H9 (cell line): ENCODE measurements at regions not wholly inside any gene's neighbourhood (a gene's known extent, or its start where the extent isn't known, plus 50 kb on each side); places are given as distances from the start of the nearest gene placed in this dataset.

Experiments used
- DNase-seq: peaks from one replicate; pipeline ENCODE4 v3.0.0-alpha.2; 2017
- H2AFZ ChIP-seq: one replicate; pipeline ENCODE4 v1.6.1; 2013; ENCODE audit warnings: mild to moderate bottlenecking, low read length, control low read depth, moderate library complexity
- H2AK5ac ChIP-seq: 2 replicates; pipeline ENCODE4 v1.6.1; 2013; ENCODE audit warnings: low read length, control low read depth, mixed read lengths; ENCODE audit not compliant: insufficient read length
- H2BK120ac ChIP-seq: one replicate; pipeline ENCODE4 v1.6.1; 2013; ENCODE audit warnings: low read depth, mild to moderate bottlenecking, low read length, control low read depth, inconsistent platforms; ENCODE audit not compliant: poor library complexity, severe bottlenecking
- H2BK12ac ChIP-seq: 2 replicates; pipeline ENCODE4 v1.6.1; 2013; ENCODE audit warnings: low read length, control low read depth, mixed read lengths, low read depth; ENCODE audit not compliant: insufficient read length
- H2BK15ac ChIP-seq: 2 replicates; pipeline ENCODE4 v1.6.1; 2013; ENCODE audit warnings: low read depth, low read length, control low read depth
- H2BK20ac ChIP-seq: one replicate; pipeline ENCODE4 v1.6.1; 2013; ENCODE audit warnings: low read depth, mild to moderate bottlenecking, low read length, control low read depth, inconsistent platforms; ENCODE audit not compliant: poor library complexity, severe bottlenecking
- H2BK5ac ChIP-seq: 2 replicates; pipeline ENCODE4 v1.6.1; 2013; ENCODE audit warnings: low read length, control low read depth, mixed read lengths; ENCODE audit not compliant: insufficient read length
- H3K14ac ChIP-seq: 2 replicates; pipeline ENCODE4 v1.6.1; 2013; ENCODE audit warnings: low read length, control low read depth; ENCODE audit not compliant: insufficient read depth
- H3K18ac ChIP-seq: 2 replicates; pipeline ENCODE4 v1.6.1; 2013; ENCODE audit warnings: low read depth, mild to moderate bottlenecking, mixed read lengths, low read length, control low read depth; ENCODE audit not compliant: insufficient read length
- H3K23ac ChIP-seq: 2 replicates; pipeline ENCODE4 v1.6.1; 2013; ENCODE audit warnings: low read length, control low read depth, mixed read lengths, low read depth; ENCODE audit not compliant: insufficient read length
- H3K23me2 ChIP-seq: 2 replicates; pipeline ENCODE4 v1.6.1; 2013; ENCODE audit warnings: low read depth, mild to moderate bottlenecking, mixed read lengths, low read length, control low read depth; ENCODE audit not compliant: insufficient read length, poor library complexity, severe bottlenecking
- H3K27ac ChIP-seq: 2 replicates; pipeline ENCODE4 v1.5.1; 2013; ENCODE audit warnings: low read length, control low read depth, mixed read lengths, low read depth; ENCODE audit not compliant: insufficient read length
- H3K27me3 ChIP-seq: 2 replicates; pipeline ENCODE4 v1.6.1; 2013; ENCODE audit warnings: low read length, control low read depth, inconsistent platforms; ENCODE audit not compliant: insufficient read depth
- H3K4ac ChIP-seq: 2 replicates; pipeline ENCODE4 v1.6.1; 2013; ENCODE audit warnings: low read depth, mild to moderate bottlenecking, control low read depth, inconsistent platforms, low read length, moderate library complexity
- H3K4me1 ChIP-seq: 2 replicates; pipeline ENCODE4 v1.6.1; 2013; ENCODE audit warnings: low read length, control low read depth, inconsistent platforms; ENCODE audit not compliant: insufficient read depth
- H3K4me2 ChIP-seq: 2 replicates; pipeline ENCODE4 v1.6.1; 2013; ENCODE audit warnings: low read length, control low read depth, mixed read lengths; ENCODE audit not compliant: insufficient read length, insufficient read depth
- H3K56ac ChIP-seq: 2 replicates; pipeline ENCODE4 v1.6.1; 2013; ENCODE audit warnings: low read depth, mild to moderate bottlenecking, mixed read lengths, low read length, control low read depth; ENCODE audit not compliant: insufficient read length
- H3K79me1 ChIP-seq: 2 replicates; pipeline ENCODE4 v1.6.1; 2013; ENCODE audit warnings: low read depth, mild to moderate bottlenecking, moderate library complexity, low read length, control low read depth, inconsistent platforms; ENCODE audit not compliant: insufficient read depth, poor library complexity, severe bottlenecking
- H3K79me2 ChIP-seq: 2 replicates; pipeline ENCODE4 v1.6.1; 2013; ENCODE audit warnings: low read length, control low read depth, inconsistent platforms; ENCODE audit not compliant: insufficient read depth
- H3K9ac ChIP-seq: 2 replicates; pipeline ENCODE4 v1.6.1; 2013; ENCODE audit warnings: low read length, control low read depth, mixed read lengths; ENCODE audit not compliant: insufficient read length; ENCODE audit errors: extremely low read depth
- H3K9me3 ChIP-seq: one replicate; pipeline ENCODE4 v1.6.1; 2013; ENCODE audit warnings: low read depth, low read length, inconsistent platforms; ENCODE audit not compliant: control insufficient read depth
- H3T11ph ChIP-seq: one replicate; pipeline ENCODE4 v1.6.1; 2013; ENCODE audit warnings: mild to moderate bottlenecking, low read length, control low read depth, inconsistent platforms
- H4K20me1 ChIP-seq: one replicate; pipeline ENCODE4 v1.6.1; 2013; ENCODE audit not compliant: control insufficient read depth, insufficient read length, insufficient read depth
- H4K5ac ChIP-seq: 2 replicates; pipeline ENCODE4 v1.6.1; 2013; ENCODE audit warnings: low read depth, mild to moderate bottlenecking, mixed read lengths, low read length, control low read depth; ENCODE audit not compliant: insufficient read length
- H4K8ac ChIP-seq: replicated peaks from 2 replicates; pipeline ENCODE4 v1.6.1; 2013; ENCODE audit warnings: low read length, control low read depth, mixed read lengths, low read depth; ENCODE audit not compliant: insufficient read length
- H4K91ac ChIP-seq: 2 replicates; pipeline ENCODE4 v1.6.1; 2013; ENCODE audit warnings: low read depth, mild to moderate bottlenecking, moderate library complexity, mixed read lengths, low read length, control low read depth; ENCODE audit not compliant: insufficient read length
- H3K27ac Mint-ChIP-seq, 3 experiments: 2 replicates in 2 of 3; 3 replicates in 1 of 3; pipeline ENCODE4 v1.8.0; 2020 to 2021; ENCODE audit warnings: mixed read lengths in 3 of 3, mild to moderate bottlenecking in 1 of 3, moderate library complexity in 1 of 3
- H3K27me3 Mint-ChIP-seq: 2 replicates; pipeline ENCODE4 v1.8.0; 2021; ENCODE audit warnings: low read depth, mild to moderate bottlenecking, moderate library complexity, mixed read lengths
- H3K36me3 Mint-ChIP-seq, 3 experiments: 2 replicates in 2 of 3; 3 replicates in 1 of 3; pipeline ENCODE4 v1.8.0; 2020 to 2021; ENCODE audit warnings: low read depth in 3 of 3, mixed read lengths in 3 of 3; ENCODE audit not compliant: insufficient read depth in 1 of 3
- H3K4me1 Mint-ChIP-seq, 2 experiments: 2 replicates each; pipeline ENCODE4 v1.8.0; 2020; ENCODE audit warnings: mixed read lengths in 2 of 2
- H3K4me3 Mint-ChIP-seq, 2 experiments: 2 replicates in 1 of 2; 3 replicates in 1 of 2; pipeline ENCODE4 v1.8.0; 2020 to 2021; ENCODE audit warnings: mild to moderate bottlenecking in 2 of 2, mixed read lengths in 2 of 2, moderate library complexity in 1 of 2
- H3K9me3 Mint-ChIP-seq, 2 experiments: 2 replicates in 1 of 2; 3 replicates in 1 of 2; pipeline ENCODE4 v1.8.0; 2020; ENCODE audit warnings: mild to moderate bottlenecking in 2 of 2, mixed read lengths in 2 of 2, moderate library complexity in 1 of 2
- CTCF ChIP-seq: fragments of 200-600 bp; sonication (generic); conservative IDR thresholded peaks from 3 replicates; pipeline ENCODE4 v1.8.0; 2021; ENCODE audit warnings: antibody characterized with exemption, mild to moderate bottlenecking

- no peak overlapping the region for H2AFZ ChIP-seq
- H2BK20ac ChIP-seq = no peak overlapping the region
- H3K9me3 Mint-ChIP-seq = peaks cover 23 to 25% of the 10 kb centered on the region in 2 experiments
- H3K4ac ChIP-seq = no peak overlapping the region
- no peak overlapping the region for H3K27ac Mint-ChIP-seq
- H3K56ac ChIP-seq = no peak overlapping the region
- H2BK120ac ChIP-seq = no peak overlapping the region
- H3K4me1 ChIP-seq = no peaks in the 10 kb centered on the region
- no peak overlapping the region for H2BK5ac ChIP-seq
- H3K14ac ChIP-seq = no peak overlapping the region
- H3K18ac ChIP-seq = no peak overlapping the region
- peaks cover 0 to 19% (median 9%) of the 10 kb centered on the region in 3 experiments; a peak in 4 of 7 replicates for H3K36me3 Mint-ChIP-seq
- H4K20me1 ChIP-seq = no peaks in the 10 kb centered on the region
- no peaks in the 10 kb centered on the region for H3K4me1 Mint-ChIP-seq
- no peak overlapping the region for H3K9ac ChIP-seq
- H3K79me2 ChIP-seq = no peaks in the 10 kb centered on the region
- DNase-seq = no peak
- H3K23ac ChIP-seq = no peak overlapping the region
- no peak overlapping the region for H3K4me3 Mint-ChIP-seq
- no peaks in the 10 kb centered on the region for H3K27me3 ChIP-seq
- TF ChIP-seq CTCF = no peak
- no peak overlapping the region for H3K4me2 ChIP-seq
- H4K5ac ChIP-seq = no peak overlapping the region
- H4K91ac ChIP-seq = no peak overlapping the region
- no peaks in the 10 kb centered on the region for H3K23me2 ChIP-seq
- H2BK15ac ChIP-seq = no peak overlapping the region
- H3K79me1 ChIP-seq = no peaks in the 10 kb centered on the region
- H3K27me3 Mint-ChIP-seq = no peaks in the 10 kb centered on the region
- H2BK12ac ChIP-seq = no peak overlapping the region
- H3K9me3 ChIP-seq = no peaks in the 10 kb centered on the region
- no peak overlapping the region for H3K27ac ChIP-seq
- no peak overlapping the region for H4K8ac ChIP-seq
- no peak overlapping the region for H3T11ph ChIP-seq
- no peak overlapping the region for H2AK5ac ChIP-seq
Measured at GRCh38 chr5:53288511-53288910, 179.0 kb upstream of the MOCS2 start.
